Fibroblast of skin of right quadriceps (primary cell): ENCODE measurements at regions not wholly inside any gene's neighbourhood (a gene's known extent, or its start where the extent isn't known, plus 50 kb on each side); places are given as distances from the start of the nearest gene placed in this dataset.
"Not testable (repeated sequence)": the region's sequence is repeated elsewhere in the genome, so short reads cannot be mapped to it uniquely, and the experiment has no call there.

Experiments
- DNase-seq: peaks from one replicate; pipeline ENCODE4 v3.0.0-alpha.2; 2013

DNA sequence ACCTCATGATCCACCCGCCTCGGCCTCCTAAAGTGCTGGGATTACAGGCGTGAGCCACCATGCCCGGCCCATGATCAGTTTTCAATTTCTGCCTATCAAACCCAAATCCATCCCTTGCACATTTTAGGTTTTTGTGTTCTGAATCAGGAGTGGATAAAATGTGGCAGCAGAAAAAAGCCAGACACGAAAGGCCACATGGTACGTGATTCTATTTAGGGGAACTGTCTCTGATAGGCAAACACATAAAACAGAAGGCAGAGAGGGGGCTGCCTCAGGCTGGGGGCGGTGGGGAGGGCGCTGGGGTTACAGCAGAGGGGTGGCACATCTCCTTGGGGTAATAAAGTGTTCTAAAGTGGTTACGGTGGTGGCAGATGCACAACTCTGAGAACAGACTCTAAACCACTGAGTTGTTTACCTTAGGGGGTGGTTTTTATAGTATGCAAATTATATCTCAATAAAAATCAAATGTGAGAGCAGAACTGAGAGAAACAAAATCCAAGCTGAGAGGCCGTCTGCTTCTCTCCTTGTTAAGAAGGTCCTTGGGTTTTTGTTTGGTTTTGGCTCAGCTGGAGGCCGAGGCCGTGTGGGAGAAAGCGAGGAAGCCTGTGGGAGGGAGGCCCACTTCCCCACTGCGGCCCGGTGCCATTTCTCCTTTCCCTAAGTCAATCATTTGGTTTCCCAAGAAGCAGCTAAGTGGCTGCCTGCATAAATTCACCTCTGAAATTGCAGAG lies 78.0 kb downstream of the SOWAHC start:
- DNase-seq, result no peak

DNA sequence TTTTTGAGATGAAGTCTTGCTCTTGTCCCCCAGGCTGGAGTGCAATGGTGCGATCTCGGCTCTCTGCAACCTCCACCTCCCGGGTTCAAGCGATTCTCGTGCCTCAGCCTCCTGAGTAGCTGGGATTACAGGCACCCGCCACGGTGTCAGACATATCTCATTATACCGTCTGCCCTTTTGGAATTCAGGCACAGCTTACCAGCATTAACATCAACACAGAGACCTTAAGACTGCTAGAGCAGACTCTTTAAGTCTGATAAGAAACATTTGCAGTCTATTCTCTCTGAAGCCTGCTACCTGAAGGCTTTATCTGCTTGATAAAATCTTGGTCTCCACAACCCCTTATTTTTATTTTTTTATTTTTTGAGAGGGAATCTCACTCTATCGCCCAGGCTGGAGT lies 78.7 kb downstream of the SOWAHC start:
- not testable (repeated sequence) for DNase-seq

DNA sequence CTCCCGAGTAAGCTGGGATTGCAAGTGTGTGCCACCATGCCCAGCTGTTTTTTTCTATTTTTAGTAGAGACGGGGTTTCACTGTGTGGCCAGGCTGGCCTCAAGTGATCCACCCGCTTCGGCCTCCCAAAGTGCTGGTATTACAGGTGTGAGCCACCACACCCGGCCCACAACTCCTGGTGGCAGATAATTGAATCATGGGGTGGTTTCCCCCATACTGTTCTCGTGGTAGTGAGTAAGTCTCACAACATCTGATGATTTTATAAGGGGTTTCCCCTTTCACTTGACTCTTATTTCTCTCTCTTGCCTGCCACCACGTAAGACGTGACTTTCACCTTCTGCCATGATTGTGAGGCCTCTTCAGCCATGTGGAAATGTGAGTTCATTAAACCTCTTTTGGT lies 79.1 kb downstream of the SOWAHC start:
- DNase-seq, result not testable (repeated sequence)

DNA sequence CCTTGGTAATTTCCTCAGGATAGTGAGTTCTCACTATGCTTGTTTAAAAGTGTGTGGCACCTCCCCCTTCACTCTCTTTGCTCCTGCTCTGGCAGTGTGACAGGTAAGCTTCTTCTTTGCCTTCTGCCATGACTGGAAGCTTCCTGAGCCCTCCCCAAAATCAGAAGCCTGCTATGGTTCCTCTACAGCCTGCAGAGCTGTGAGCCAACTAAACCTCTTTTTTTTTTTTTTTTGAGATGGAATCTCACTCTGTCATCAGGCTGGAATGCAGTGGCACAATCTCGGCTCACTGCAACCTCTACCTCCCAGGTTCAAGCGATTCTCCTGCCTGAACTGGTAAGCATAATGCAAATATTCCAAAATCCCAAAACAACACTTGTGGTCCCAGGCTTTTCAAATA lies 80.0 kb downstream of the SOWAHC start:
- DNase-seq, result peak; percentile 27

DNA sequence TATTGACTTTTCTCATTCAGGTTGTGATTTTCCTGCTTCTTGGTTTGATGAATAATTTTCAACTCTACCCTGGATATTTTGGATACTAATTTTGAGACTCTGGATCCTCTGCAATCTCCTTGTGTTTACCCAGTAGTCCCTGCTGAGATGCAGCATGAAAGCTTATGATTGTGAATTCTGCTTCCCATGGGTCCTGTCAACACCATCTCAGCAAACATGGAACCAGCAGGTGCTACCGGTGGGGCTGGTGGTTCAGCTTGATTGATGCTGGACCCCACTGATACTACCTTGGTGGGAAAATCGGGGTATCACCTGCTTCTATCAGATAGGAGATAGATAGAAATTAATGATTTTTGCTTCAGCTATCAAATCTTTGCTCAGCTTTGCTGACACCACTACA lies 81.1 kb downstream of the SOWAHC start:
- no peak for DNase-seq

DNA sequence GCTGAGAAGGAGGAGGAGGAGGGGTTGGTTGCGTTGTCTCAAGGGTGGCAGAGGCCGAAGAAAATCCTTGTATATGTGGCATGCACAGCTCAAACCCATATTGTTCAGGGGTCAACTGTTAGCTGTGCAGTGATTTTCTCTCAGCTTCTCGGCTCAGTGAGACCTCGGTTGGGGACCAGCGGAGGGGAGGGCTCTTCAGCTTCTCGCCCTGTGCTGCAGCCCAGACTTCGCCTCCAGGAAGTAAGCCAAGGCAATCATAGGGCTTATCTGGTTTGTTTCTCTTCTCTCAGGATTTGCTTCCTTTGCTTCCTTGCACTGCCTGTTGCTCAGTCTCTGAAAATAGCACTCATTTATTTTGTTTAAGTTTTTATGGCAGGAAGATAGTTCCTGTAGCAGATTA lies 85.5 kb downstream of the SOWAHC start:
- DNase-seq, result no peak

DNA sequence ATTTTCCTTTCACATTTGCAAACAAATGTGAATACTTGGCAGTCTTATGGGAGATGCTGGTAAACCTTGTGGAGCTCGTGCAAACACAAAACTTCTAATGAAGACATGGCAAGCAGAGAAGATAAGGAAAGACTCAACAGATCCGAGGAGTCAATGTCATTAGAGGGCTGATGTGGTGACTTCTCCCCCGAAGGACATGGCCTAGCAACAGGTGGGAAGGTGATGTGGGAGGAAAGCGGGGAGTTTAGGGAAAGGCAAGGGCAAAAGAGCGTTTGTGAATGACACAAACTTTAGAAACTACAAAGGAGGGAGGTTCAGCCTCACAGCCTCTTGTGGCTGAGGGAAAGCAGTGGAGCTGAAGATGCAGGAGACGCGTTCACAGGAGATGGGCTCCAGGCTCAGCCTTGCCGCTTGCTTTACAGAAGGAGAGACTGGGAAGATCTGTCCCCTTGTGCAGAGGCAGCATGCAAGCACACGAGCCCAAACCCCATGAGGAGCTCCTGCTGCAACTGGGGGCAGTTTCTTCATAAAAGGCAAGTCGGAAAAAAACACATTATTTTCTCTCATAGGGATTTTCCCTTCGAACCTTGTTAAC lies 86.6 kb downstream of the SOWAHC start:
- no peak for DNase-seq

DNA sequence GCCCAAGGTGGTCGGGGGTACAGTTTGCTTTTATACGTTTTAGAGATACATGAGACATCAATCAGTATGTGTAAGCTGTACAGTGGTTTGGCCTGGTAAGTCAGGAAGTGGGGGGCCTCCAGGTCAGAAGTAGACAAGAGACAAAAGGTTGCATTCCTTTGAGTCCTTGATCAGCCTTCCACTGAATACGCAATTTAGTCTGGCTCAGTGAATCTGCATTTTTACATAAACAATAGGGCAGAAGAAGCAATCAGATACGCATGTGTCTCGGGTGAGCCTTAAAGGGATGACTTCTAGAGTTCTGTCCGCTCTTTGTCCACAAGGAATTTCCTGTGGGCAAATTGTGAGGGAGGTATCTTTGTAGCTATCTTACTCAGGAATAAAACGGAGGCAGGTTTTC lies 87.2 kb downstream of the SOWAHC start:
- no peak for DNase-seq

DNA sequence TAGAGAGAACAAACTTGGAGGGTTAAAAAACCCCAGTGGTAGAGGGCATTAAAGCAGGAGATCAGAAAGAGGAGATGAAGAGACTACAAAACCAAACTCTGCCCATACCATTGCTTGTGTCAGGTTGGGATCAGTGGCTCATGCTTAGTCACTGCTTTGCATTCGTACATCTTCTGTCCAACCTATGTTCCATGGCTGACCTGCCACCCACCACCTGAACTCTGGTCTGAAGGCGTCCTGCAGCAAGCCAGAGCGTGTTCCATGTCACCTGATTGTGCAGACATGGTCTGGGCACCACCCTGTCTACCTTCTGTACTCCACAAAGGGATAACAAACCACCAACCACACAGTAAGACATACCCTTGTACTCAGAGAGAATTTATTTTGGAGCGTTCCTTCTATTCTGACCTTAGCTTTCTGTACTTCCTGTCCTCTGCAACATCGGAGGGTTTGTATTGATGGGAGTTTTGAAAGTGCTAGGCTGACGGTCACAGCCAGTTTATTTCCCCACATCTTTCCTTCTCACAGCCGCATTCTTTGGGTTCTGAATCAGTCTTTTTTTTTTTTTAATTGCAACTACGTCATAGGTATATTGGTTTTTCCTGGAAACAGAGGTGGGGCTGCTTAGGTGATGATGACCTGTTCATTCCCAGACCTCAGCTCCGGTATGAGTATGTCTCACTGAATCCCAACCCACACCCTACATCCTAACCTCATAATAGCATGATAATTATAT lies 88.3 kb downstream of the SOWAHC start:
- DNase-seq, result peak; percentile 70

DNA sequence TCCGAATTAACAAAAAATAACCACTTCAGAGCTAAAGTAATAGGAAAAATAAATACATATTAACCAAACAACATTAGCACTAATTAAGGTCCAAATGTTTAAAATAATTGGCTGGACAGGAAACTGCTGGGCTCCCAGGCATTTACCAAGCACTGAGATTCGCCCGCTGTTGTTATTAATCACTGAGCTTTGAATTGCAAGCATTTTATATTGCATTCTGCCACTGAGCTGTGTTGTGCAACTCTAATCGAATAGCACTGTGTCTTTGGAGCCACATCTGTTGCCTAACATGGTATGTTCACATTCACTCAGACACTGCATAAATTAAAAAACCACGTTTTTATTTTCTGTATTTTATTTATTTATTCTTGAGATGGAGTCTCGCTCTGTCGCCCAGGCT lies 88.9 kb downstream of the SOWAHC start:
- peak; percentile 74 for DNase-seq

DNA sequence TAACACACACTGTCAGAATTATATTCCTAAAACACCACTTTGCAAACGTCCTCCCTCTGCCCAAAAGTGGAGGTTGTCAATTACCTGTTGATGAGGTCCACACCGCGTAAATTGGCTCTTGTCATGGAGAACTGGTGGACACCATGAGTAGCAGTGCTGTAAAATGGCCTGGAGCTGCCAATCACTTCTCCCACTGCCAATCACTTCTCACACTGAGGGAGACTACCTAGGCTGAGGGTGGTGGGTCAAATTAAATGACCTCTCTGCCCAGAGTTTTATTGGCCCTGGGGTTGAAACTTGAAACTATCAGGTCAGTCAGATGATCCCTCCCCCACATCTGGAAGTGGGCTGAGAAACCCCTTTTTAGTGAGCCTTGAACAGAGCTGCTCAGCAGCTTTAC lies 89.6 kb downstream of the SOWAHC start:
- DNase-seq, result no peak

DNA sequence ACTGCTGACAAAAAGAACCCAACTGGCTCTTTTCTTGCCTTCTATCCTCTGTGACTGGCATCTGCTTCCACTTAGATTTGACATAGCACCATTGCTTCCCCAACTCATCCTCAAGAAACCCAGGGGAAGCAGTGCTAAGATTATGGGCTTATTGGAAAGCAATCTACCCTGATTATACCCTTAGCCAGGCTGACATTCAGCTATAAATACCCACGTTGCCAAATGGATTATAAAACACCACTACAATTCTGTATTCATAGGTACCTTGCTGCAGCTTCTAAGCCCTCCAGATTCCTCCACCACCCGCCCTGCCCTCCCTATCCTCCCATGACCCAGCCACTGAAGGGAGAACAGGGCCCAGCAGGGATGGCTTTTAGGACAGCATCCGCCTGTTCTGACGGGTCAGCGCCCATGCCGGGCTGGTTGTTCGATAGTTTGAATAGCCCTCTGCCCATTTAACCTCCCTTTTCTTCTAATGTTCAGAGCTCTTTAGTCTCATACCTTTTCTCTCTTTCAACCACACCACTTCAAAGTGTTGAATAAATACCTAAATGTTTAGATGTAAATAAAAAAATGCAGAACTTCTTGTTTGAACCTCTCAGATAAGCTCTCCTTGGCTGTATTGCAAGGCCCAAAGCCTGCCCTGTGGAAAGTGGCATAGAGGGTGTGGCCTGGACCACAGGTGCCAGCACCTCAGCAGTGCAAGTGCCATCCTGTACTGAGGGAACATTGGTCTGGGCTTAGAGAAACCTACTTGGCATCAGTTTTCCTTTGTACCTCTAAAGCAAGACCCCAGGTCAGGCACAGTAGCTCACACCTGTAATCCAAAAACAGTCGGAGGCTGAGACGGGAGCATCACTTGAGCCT lies 86.6 kb upstream of the RGPD5 start:
- DNase-seq, result no peak

DNA sequence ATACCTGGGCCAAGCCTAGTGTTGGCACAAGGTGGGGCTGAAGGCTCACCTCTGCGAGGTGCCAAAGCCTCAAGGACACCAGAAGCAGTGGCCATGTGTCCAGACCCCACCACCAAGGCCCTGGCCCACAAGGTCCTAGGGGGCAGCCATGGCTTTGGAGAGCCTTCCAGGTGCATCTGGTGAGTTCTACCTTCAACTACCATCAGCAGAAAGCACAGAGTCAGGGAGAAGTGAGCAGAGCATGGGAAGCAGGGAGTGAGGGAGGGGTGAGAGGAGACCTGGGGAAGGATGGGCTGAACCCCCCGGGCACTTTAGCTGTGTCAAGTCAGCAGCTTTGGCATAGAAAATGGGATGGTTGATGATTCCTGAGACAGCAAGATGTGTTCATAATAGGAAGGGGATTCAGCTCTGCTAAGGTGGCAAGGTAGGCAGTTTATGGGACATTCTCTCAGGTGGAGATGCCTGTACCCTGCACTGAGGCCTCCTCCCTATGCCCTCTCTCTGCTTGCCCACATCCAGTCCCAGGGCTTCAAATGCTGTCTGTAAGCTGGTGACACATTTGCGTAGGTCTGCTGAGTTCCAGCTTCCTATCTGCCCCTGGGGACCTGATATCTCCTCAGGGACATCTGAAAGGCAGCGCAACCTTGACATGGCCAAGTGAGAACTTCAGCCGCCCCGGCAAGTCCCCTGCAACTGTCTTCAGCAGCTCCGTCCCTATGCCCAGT lies 83.4 kb upstream of the RGPD5 start:
- no peak for DNase-seq

DNA sequence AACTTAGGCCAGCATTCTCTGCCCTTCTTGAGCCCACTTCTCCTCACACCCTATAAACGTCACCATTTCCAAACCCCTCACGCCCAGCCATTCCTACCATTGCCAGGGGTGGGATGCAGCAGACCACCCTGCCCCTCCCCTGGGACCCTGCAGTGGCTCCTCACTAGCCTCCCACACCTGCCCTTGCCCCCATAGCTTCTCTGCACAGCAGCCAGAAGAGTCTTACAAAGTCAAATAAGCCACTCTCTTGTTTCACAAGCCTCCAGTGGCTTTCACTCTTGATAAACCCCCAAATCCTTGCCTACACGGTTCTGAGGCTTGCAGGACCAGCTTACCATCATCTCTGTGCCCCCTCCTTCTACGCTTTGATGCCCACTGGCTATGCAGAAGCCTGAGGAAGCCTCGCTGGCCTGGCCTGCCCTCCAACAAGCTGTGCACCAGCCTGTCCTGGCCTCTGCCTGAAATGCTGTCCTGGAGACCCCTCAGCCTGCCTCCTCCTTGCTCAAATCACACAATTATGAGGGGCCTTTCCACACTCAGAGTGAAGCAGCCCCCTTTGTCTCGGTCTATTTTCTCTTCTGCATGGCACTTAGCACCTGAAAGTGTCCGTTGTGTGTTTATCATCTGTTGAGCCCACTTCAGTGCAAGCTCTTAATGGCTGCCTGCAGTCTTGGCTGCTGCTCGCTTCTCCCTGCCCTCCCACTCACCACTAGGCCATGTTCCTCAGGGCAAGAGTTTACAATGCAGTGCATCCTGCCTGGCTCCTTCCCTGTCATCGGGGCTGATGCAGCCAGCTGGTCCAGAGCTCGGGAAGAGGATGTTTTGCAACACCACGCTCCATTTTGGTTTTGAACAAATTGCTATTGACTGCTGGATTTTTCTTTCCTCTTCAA lies 82.6 kb upstream of the RGPD5 start:
- no peak for DNase-seq

DNA sequence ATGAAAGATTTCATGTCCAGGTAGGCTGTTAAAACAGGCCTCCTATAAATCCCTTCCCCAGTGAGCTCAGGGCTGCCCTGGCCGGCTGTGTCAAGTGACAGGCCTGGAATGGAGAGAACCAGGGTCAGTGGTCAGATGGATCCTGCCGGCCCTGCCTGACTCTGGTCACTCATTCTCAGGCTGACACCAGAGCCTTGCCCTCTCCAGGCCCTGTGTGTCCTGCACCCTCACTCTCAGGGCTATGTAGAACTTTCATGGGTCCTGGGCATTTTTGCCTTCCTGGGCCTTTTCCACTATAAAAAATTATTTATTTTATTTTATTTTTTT lies 82.0 kb upstream of the RGPD5 start:
- DNase-seq, result no peak

DNA sequence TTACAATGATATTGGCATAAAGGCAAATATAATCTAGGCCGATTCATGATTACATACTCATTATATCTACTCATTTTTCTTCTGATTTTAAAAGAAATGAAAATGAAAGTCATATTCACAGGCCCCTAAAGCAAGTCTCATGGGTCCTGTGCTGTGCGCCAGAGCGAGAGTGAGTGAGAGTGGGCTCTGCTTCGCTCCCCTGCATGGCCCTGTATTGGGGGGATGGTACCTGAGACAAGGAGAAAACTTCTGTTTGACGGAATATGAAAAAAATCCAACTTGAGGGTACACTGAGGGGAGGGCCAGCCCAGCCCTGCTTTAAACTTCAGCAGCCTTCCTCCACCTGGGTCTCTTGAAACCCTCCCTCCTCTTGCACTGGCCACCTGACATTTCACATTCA lies 81.4 kb upstream of the RGPD5 start:
- DNase-seq, result no peak

DNA sequence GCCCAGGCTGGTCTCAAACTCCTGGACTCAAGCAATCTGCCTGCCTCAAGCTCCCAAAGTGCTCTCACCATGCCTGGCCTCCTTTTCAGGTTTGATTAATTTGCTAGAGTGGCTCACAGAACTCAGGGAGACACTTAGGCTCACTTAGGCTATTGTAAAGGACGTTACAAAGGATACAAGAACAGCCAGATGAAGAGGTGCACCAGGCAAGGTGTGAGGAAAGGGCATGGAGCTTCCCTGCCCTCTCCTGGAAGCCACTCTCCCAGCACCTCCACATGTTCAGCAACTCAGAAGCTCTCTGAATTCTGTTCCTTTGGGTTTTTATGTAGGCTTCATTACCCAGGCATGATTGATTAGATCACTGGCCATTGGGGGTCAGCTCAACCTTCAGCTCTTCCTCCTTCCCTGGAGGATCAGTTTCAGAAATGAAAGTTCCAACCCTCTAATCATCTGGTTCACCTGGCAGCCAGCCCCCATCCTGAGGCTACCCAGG lies 78.7 kb upstream of the RGPD5 start:
- no peak for DNase-seq

DNA sequence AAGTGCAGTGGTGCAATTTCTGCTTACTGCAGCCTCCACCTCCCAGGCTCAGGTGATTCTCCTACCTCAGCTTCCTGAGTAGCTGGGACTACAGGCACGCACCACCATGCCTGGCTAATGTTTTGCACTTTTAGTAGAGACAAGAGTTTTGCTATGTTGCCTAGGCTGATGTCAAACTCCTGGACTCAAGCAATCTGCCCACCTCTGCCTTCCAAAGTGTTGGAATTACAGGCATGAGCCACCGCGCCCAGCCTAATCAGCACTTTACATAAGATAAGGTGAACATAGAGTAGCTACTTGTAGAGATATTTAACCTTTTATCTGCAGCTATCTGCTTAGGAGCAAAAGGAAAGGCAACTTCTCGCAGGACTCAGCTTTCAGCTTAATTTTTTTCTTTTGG lies 77.5 kb upstream of the RGPD5 start:
- DNase-seq, result not testable (repeated sequence)

DNA sequence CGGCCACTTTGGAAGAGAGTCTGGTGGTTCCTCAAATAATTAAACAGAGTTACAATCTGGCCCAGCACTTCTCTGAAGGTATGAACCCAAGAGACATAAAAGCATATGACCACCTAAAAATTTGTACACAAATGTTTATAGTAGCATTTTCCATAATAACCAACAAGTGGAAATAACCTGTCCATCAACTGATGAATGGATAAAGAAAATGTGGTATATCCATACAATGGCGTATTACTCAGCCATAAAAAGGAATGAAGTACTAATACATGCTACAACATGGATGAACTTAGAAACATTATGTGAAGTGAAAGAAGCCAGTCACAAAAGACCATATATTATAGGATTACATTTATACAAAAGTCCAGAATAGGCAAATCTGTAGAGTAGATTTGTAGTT lies 76.0 kb upstream of the RGPD5 start:
- DNase-seq, result no peak

DNA sequence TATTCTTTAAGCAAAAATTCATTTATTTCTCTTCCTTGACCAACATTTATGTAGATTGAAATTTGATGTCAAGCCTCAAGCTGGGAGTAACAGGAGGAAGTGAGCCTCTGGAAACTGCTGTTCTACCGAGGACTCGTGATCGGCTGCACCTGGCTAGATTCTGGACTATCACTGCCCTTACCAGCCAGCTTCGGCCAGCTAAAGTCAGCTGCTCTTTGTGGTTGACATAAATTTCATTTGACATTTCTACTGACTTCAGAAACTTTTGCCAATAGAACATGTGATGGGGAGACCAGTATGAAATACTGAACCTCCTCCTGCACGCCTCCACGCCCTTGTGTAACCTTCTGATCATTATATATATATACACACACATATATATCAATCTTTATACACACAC lies 74.2 kb upstream of the RGPD5 start:
- DNase-seq, result no peak

DNA sequence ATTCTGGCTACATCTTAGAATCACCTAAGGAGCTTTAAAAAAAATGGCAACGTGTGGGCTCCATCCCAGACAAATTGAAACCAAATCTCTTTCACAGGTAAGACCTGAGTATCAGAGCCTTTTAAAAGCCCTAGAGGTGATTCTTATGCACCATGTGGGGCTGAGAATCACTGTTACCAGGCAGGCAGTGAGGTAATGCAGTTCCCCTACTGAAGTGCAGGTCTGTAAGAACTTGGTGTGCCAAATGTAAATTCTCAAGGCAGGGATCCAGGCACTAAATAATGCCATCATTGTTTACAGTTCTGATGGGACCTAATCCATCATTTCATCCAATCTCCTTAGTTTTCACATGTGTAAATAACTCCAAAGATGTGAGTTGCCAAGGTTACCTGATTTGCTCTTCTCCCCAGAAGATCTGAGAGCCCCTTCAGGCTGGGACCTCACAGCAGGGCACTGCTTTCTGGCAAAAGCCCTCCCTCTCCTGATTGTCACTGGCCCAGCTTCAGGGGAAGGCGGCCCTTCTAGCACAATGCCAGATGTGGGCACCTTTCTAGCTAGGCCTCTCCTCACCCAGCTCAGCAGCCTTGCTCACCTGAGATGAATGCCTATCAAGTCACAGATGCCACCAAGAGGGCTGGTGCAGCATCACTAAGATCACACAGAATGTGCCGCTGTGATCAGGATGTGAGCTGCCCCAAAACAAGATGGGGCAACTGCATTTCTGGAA lies 73.6 kb upstream of the RGPD5 start:
- no peak for DNase-seq
